ENCODE measurements at regions not wholly inside any gene's neighbourhood (a gene's known extent, or its start where the extent isn't known, plus 50 kb on each side); places are given as distances from the start of the nearest gene placed in this dataset.

GRCh38 chr9:119707228-119707845 lies 338.1 kb upstream of the BRINP1 start:
- DNase-seq (ENCODE audit: low read depth), result no peak
- TF ChIP-seq, protein P1, sequence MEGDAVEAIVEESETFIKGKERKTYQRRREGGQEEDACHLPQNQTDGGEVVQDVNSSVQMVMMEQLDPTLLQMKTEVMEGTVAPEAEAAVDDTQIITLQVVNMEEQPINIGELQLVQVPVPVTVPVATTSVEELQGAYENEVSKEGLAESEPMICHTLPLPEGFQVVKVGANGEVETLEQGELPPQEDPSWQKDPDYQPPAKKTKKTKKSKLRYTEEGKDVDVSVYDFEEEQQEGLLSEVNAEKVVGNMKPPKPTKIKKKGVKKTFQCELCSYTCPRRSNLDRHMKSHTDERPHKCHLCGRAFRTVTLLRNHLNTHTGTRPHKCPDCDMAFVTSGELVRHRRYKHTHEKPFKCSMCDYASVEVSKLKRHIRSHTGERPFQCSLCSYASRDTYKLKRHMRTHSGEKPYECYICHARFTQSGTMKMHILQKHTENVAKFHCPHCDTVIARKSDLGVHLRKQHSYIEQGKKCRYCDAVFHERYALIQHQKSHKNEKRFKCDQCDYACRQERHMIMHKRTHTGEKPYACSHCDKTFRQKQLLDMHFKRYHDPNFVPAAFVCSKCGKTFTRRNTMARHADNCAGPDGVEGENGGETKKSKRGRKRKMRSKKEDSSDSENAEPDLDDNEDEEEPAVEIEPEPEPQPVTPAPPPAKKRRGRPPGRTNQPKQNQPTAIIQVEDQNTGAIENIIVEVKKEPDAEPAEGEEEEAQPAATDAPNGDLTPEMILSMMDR (conservative IDR thresholded peaks at IDR 0.05; ENCODE audit: low read depth, low read length), result no peak
- H3K4me3 ChIP-seq (ENCODE audit: low read length), result no peak overlapping the region

DNA sequence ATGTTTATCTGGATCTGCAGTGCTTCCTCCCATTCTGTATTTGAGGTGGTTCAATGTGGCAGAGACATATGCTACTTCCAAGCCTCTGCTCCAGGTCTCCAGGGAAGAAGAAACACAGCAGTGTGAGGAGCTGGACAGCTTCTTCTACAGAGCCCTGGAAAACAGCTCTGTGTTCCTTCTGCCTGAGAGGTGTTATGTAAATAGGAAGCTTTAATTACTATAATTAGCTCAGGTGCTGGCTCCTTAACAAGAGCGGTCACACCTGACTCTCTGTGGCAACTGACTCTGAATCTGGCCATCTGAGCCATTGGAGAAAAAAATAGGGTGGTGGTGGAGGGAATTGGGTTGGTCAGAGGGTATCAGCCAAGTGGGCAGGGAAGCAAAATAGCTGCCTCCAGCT lies 332.4 kb upstream of the BRINP1 start:
- TF ChIP-seq, protein P1 (conservative IDR thresholded peaks at IDR 0.05; ENCODE audit: low read depth, low read length), result no peak
- DNase-seq (ENCODE audit: low read depth), result no peak
- no peak overlapping the region for H3K4me3 ChIP-seq (ENCODE audit: low read length)

DNA sequence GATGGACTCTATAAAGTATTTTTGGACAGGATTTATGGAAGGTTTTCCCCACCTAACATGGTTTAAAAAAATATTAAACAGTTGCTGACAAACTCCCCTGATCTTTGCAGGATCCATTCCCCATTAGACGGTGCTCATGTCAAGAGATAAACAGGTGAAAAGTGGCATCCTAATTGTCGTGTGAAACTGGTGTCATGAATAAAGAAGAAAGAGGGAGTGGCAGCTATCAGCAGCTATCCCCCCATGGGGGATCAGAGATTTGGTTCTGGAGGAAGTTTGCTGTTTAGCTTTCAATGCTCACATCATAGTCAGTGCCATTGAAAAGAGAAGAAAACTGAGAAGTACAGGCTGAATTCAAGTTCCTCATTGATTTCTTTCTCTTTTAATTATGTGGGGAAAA lies 329.3 kb upstream of the BRINP1 start:
- TF ChIP-seq, protein P1 (conservative IDR thresholded peaks at IDR 0.05; ENCODE audit: low read depth, low read length), result no peak
- no peak overlapping the region for H3K4me3 ChIP-seq (ENCODE audit: low read length)
- no peak for DNase-seq (ENCODE audit: low read depth)

GRCh38 chr9:119697996-119698395 lies 328.8 kb upstream of the BRINP1 start:
- TF ChIP-seq, protein P1 (conservative IDR thresholded peaks at IDR 0.05; ENCODE audit: low read depth, low read length), result no peak
- H3K4me3 ChIP-seq (ENCODE audit: low read length), result no peak overlapping the region
- no peak for DNase-seq (ENCODE audit: low read depth)

DNA sequence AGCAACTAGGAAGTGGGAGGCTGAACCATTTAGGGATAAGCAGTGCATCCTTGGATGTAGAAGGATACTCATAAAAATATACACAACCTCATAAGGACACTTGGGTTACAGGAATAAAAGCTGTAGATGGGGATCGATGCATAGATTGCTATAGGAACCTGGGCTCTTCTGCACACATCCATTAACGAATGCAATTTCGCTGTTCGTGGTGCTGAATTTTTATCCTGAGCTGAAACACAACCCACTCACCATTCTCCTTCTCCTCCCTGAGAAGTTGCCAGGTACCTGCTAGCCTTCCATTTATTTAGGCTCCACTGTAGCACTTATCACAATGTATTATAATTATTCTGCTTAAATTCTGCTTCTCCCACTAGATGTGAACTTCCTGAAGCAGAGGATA lies 320.6 kb upstream of the BRINP1 start:
- TF ChIP-seq, protein P1 (conservative IDR thresholded peaks at IDR 0.05; ENCODE audit: low read depth, low read length), result no peak
- H3K4me3 ChIP-seq (ENCODE audit: low read length), result no peak overlapping the region
- DNase-seq (ENCODE audit: low read depth), result no peak

- no peak overlapping the region for H3K4me3 ChIP-seq (ENCODE audit: low read length)
- TF ChIP-seq, protein P1 (conservative IDR thresholded peaks at IDR 0.05; ENCODE audit: low read depth, low read length), result no peak
- DNase-seq (ENCODE audit: low read depth), result no peak
Measured at GRCh38 chr9:119688547-119688946, 319.3 kb upstream of the BRINP1 start.

DNA sequence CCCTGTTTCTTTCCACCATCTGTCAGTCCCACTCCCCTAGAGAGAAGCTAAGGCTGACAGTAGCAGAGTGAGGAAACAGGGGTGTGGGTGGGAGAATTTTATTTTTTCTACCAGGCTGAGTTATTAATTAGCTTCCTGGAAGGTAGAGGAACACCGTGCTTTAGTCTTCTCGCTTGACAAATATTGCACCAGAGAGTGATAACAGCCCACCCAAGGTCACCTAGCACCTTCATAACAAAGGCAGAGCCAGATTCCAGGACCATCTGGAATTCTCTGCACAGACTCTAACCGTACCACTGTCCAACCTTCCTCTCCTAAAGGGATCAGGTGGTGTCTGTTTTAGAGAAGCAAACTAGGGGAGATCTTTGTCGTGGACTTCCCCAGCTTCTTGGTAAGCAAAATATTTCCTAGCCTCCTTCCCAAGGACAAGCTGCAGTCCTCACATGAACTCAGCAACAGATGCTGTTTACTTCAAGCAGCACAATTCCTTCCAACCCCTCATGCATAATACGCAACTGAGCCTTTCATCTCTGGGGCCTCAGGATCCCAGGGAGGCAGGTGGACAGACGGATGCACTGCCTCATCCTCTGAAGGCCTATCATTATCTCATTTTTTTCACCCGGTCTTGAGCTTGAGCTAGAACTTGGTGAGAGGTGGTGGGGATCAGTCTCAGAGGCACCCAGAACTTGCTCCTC lies 308.7 kb upstream of the BRINP1 start:
- no peak for DNase-seq (ENCODE audit: low read depth)
- no peak overlapping the region for H3K4me3 ChIP-seq (ENCODE audit: low read length)
- TF ChIP-seq, protein P1 (conservative IDR thresholded peaks at IDR 0.05; ENCODE audit: low read depth, low read length), result no peak

Measured in retinal pigment epithelial cell (primary cell).